ENCODE measurements at regions not wholly inside any gene's neighbourhood (a gene's known extent, or its start where the extent isn't known, plus 50 kb on each side); places are given as distances from the start of the nearest gene placed in this dataset.

- DNase-seq (ENCODE audit: low spot score), result no peak
- no peak for TF ChIP-seq CTCF (IDR thresholded peaks at IDR 0.05; ENCODE audit: extremely low read depth, missing control alignments)
These were observed 1793.8 kb upstream of the WWC1 start for GRCh38 chr5:166497496-166498104.

GRCh38 chr5:166499447-166500240 lies 1791.8 kb upstream of the WWC1 start:
- DNase-seq (ENCODE audit: low spot score), result no peak
- no peak for TF ChIP-seq CTCF (IDR thresholded peaks at IDR 0.05; ENCODE audit: extremely low read depth, missing control alignments)

- no peak for DNase-seq (ENCODE audit: low spot score)
- no peak for TF ChIP-seq CTCF (IDR thresholded peaks at IDR 0.05; ENCODE audit: extremely low read depth, missing control alignments)
These were observed 1787.9 kb upstream of the WWC1 start for GRCh38 chr5:166503506-166503905.

GRCh38 chr5:166505067-166505466 lies 1786.4 kb upstream of the WWC1 start:
- DNase-seq (ENCODE audit: low spot score), result no peak
- TF ChIP-seq CTCF (IDR thresholded peaks at IDR 0.05; ENCODE audit: extremely low read depth, missing control alignments), result no peak

GRCh38 chr5:166505544-166505943 lies 1785.9 kb upstream of the WWC1 start:
- DNase-seq (ENCODE audit: low spot score), result no peak
- no peak for TF ChIP-seq CTCF (IDR thresholded peaks at IDR 0.05; ENCODE audit: extremely low read depth, missing control alignments)

GRCh38 chr5:166507810-166508425 lies 1783.5 kb upstream of the WWC1 start:
- no peak for DNase-seq (ENCODE audit: low spot score)
- no peak for TF ChIP-seq CTCF (IDR thresholded peaks at IDR 0.05; ENCODE audit: extremely low read depth, missing control alignments)

GRCh38 chr5:166509085-166509484 lies 1782.4 kb upstream of the WWC1 start:
- TF ChIP-seq CTCF (IDR thresholded peaks at IDR 0.05; ENCODE audit: extremely low read depth, missing control alignments), result no peak
- DNase-seq (ENCODE audit: low spot score), result no peak
